Fibroblast of lung (primary cell): ENCODE measurements at regions not wholly inside any gene's neighbourhood (a gene's known extent, or its start where the extent isn't known, plus 50 kb on each side); places are given as distances from the start of the nearest gene placed in this dataset.

ENCODE experiments used
- DNase-seq, 2 donors: peaks; one replicate each; pipeline versions ENCODE4 v3.0.0 to v3.0.0-alpha.2; 2010; ENCODE audit warnings: low read depth in 2 of 2
- H2AFZ ChIP-seq: 2 replicates; pipeline ENCODE4 v1.5.1; 2012; ENCODE audit warnings: low read length, control low read depth, inconsistent platforms
- H3K27ac ChIP-seq: 2 replicates; pipeline ENCODE4 v1.5.1; 2011; ENCODE audit warnings: low read length, control low read depth; ENCODE audit not compliant: insufficient read depth
- H3K27me3 ChIP-seq: 2 replicates; pipeline ENCODE4 v1.5.1; 2011; ENCODE audit warnings: mild to moderate bottlenecking, low read length; ENCODE audit not compliant: control insufficient read depth, insufficient read depth
- H3K36me3 ChIP-seq: 2 replicates; pipeline ENCODE4 v1.5.1; 2011; ENCODE audit warnings: low read length; ENCODE audit not compliant: control insufficient read depth, insufficient read depth
- H3K4me1 ChIP-seq: 2 replicates; pipeline ENCODE4 v1.5.1; 2011; ENCODE audit warnings: low read length; ENCODE audit not compliant: control insufficient read depth, insufficient read depth; ENCODE audit errors: extremely low read depth
- H3K4me2 ChIP-seq: 2 replicates; pipeline ENCODE4 v1.5.1; 2011; ENCODE audit warnings: low read length, control low read depth; ENCODE audit not compliant: insufficient read depth; ENCODE audit errors: extremely low read depth
- H3K4me3 ChIP-seq, 4 experiments: fragments of 200-600 bp in 1 of 4; sonication (generic) in 1 of 4; replicated peaks in 1 of 4; 2 replicates each; pipeline ENCODE4 v1.5.1; 2011 to 2016; ENCODE audit warnings: low read length in 4 of 4, low read depth in 3 of 4, mild to moderate bottlenecking in 3 of 4, control low read depth in 2 of 4, inconsistent platforms in 1 of 4, mixed read lengths in 1 of 4; ENCODE audit not compliant: insufficient read depth in 1 of 4; ENCODE audit errors: control extremely low read depth in 1 of 4
- H3K79me2 ChIP-seq: 2 replicates; pipeline ENCODE4 v1.5.1; 2012; ENCODE audit warnings: mild to moderate bottlenecking, low read length, inconsistent platforms; ENCODE audit not compliant: control insufficient read depth, insufficient read depth
- H3K9ac ChIP-seq: 2 replicates; pipeline ENCODE4 v1.5.1; 2011; ENCODE audit warnings: mild to moderate bottlenecking, low read length, control low read depth; ENCODE audit not compliant: insufficient read depth
- H3K9me3 ChIP-seq: 2 replicates; pipeline ENCODE4 v1.5.1; 2012; ENCODE audit warnings: low read depth, low read length; ENCODE audit not compliant: control insufficient read depth, insufficient read depth
- H4K20me1 ChIP-seq: 2 replicates; pipeline ENCODE4 v1.5.1; 2011; ENCODE audit warnings: low read length; ENCODE audit not compliant: control insufficient read depth, insufficient read depth; ENCODE audit errors: extremely low read depth
- CTCF ChIP-seq, 2 donors: IDR thresholded peaks in 1 of 2; conservative IDR thresholded peaks in 1 of 2; 1 replicate in 1 of 2; 2 replicates in 1 of 2; pipeline ENCODE4 v1.5.1; 2011 to 2012; ENCODE audit warnings: low read length in 2 of 2, control low read depth in 1 of 2, inconsistent platforms in 1 of 2, low read depth in 1 of 2, mild to moderate bottlenecking in 1 of 2
- EZH2 ChIP-seq: IDR thresholded peaks from 2 replicates; pipeline ENCODE4 v1.5.1; 2012; ENCODE audit warnings: low read length, control low read depth, mild to moderate bottlenecking; ENCODE audit errors: missing control alignments

GRCh38 chr2:176751314-176752227 lies 461.0 kb upstream of the HNRNPA3 start:
- no peak for DNase-seq
- Histone ChIP-seq H3K4me3 (no peak overlapping the region), H2AFZ (no peak overlapping the region), H3K4me1 (no peaks in the 10 kb centered on the region), H3K27me3 (no peaks in the 10 kb centered on the region), H3K9ac (no peak overlapping the region), H3K36me3 (no peaks in the 10 kb centered on the region), H3K79me2 (no peaks in the 10 kb centered on the region), H4K20me1 (no peaks in the 10 kb centered on the region), H3K4me2 (no peak overlapping the region), H3K9me3 (no peaks in the 10 kb centered on the region), H3K27ac (no peak overlapping the region)
- no peak for TF ChIP-seq CTCF (conservative IDR thresholded peaks at IDR 0.05 in 1 of 2, IDR thresholded peaks at IDR 0.05 in 1 of 2; ENCODE audit: low read depth in 1 of 2, low read length in 2 of 2)
- no peak for TF ChIP-seq EZH2

GRCh38 chr2:176752295-176752694 lies 460.3 kb upstream of the HNRNPA3 start:
- no peaks in the 10 kb centered on the region for H3K9me3 ChIP-seq
- no peaks in the 10 kb centered on the region for H3K4me1 ChIP-seq
- H2AFZ ChIP-seq = no peak overlapping the region
- no peak overlapping the region for H3K4me2 ChIP-seq
- H3K27ac ChIP-seq = no peak overlapping the region
- H3K27me3 ChIP-seq = no peaks in the 10 kb centered on the region
- no peaks in the 10 kb centered on the region for H3K79me2 ChIP-seq
- H4K20me1 ChIP-seq = no peaks in the 10 kb centered on the region
- H3K4me3 ChIP-seq = no peak overlapping the region
- no peaks in the 10 kb centered on the region for H3K36me3 ChIP-seq
- no peak for DNase-seq
- no peak for TF ChIP-seq EZH2
- TF ChIP-seq CTCF (conservative IDR thresholded peaks at IDR 0.05 in 1 of 2, IDR thresholded peaks at IDR 0.05 in 1 of 2; ENCODE audit: low read depth in 1 of 2, low read length in 2 of 2) = no peak
- no peak overlapping the region for H3K9ac ChIP-seq

- Histone ChIP-seq H3K4me3 (no peak overlapping the region), H3K4me1 (no peaks in the 10 kb centered on the region), H3K36me3 (no peaks in the 10 kb centered on the region), H3K79me2 (no peaks in the 10 kb centered on the region), H3K9ac (no peak overlapping the region), H2AFZ (no peak overlapping the region), H4K20me1 (no peaks in the 10 kb centered on the region), H3K27me3 (no peaks in the 10 kb centered on the region), H3K4me2 (no peak overlapping the region), H3K9me3 (no peaks in the 10 kb centered on the region), H3K27ac (no peak overlapping the region)
- no peak for DNase-seq
- TF ChIP-seq EZH2 = no peak
- no peak for TF ChIP-seq CTCF (conservative IDR thresholded peaks at IDR 0.05 in 1 of 2, IDR thresholded peaks at IDR 0.05 in 1 of 2; ENCODE audit: low read depth in 1 of 2, low read length in 2 of 2)
Measured at GRCh38 chr2:176753205-176753604, 459.4 kb upstream of the HNRNPA3 start.
